Mesenchymal stem cell (in vitro differentiated cells and primary cell): ENCODE measurements at regions not wholly inside any gene's neighbourhood (a gene's known extent, or its start where the extent isn't known, plus 50 kb on each side); places are given as distances from the start of the nearest gene placed in this dataset.

Experiments
- DNase-seq: peaks from one replicate; pipeline ENCODE4 v3.0.0-alpha.2; 2013
- H2AFZ ChIP-seq: one replicate; pipeline ENCODE4 v1.6.1; 2013; ENCODE audit warnings: low read depth, mild to moderate bottlenecking, control low read depth, inconsistent platforms, low read length, moderate library complexity
- H2AK5ac ChIP-seq: 2 replicates; pipeline ENCODE4 v1.6.1; 2013; ENCODE audit warnings: low read length, moderate library complexity, mild to moderate bottlenecking, inconsistent platforms; ENCODE audit not compliant: severe bottlenecking
- H2BK120ac ChIP-seq: one replicate; pipeline ENCODE4 v1.6.1; 2013; ENCODE audit warnings: low read depth, mild to moderate bottlenecking, inconsistent platforms, low read length, moderate library complexity
- H2BK12ac ChIP-seq, 2 experiments: one replicate each; pipeline ENCODE4 v1.6.1; 2013; ENCODE audit warnings: inconsistent platforms in 2 of 2, low read length in 2 of 2, mild to moderate bottlenecking in 2 of 2, moderate library complexity in 2 of 2, control low read depth in 1 of 2
- H2BK15ac ChIP-seq: one replicate; pipeline ENCODE4 v1.6.1; 2013; ENCODE audit warnings: mild to moderate bottlenecking, low read depth, inconsistent platforms; ENCODE audit not compliant: poor library complexity, severe bottlenecking
- H2BK5ac ChIP-seq: 2 replicates; pipeline ENCODE4 v1.6.1; 2013; ENCODE audit warnings: low read depth, mild to moderate bottlenecking, low read length, control low read depth, inconsistent platforms; ENCODE audit not compliant: poor library complexity, severe bottlenecking
- H3K14ac ChIP-seq, 2 experiments: one replicate each; pipeline ENCODE4 v1.6.1; 2013; ENCODE audit warnings: inconsistent platforms in 2 of 2, low read length in 2 of 2, control low read depth in 1 of 2, mild to moderate bottlenecking in 1 of 2, moderate library complexity in 1 of 2
- H3K18ac ChIP-seq, 2 experiments: one replicate each; pipeline ENCODE4 v1.6.1; 2013; ENCODE audit warnings: inconsistent platforms in 2 of 2, low read length in 2 of 2, control low read depth in 1 of 2, low read depth in 1 of 2, mild to moderate bottlenecking in 1 of 2
- H3K23ac ChIP-seq, 2 experiments: one replicate each; pipeline ENCODE4 v1.6.1; 2013; ENCODE audit warnings: inconsistent platforms in 2 of 2, low read length in 2 of 2, mild to moderate bottlenecking in 2 of 2, moderate library complexity in 2 of 2, control low read depth in 1 of 2
- H3K27ac ChIP-seq: 2 replicates; pipeline ENCODE4 v1.5.1; 2013; ENCODE audit warnings: mild to moderate bottlenecking, moderate library complexity, low read length, control low read depth, inconsistent platforms; ENCODE audit not compliant: poor library complexity, severe bottlenecking
- H3K27me3 ChIP-seq, 2 experiments: 2 replicates each; pipeline versions ENCODE4 v1.6.1 to v1.7.0; 2013; ENCODE audit warnings: low read length in 2 of 2, mild to moderate bottlenecking in 2 of 2, moderate library complexity in 2 of 2, control low read depth in 1 of 2, inconsistent platforms in 1 of 2; ENCODE audit not compliant: control insufficient read depth in 1 of 2, insufficient read depth in 1 of 2
- H3K36me3 ChIP-seq, 2 experiments: 2 replicates each; pipeline versions ENCODE4 v1.6.1 to v1.7.0; 2013; ENCODE audit warnings: low read length in 2 of 2, control low read depth in 1 of 2, inconsistent platforms in 1 of 2, low read depth in 1 of 2, mild to moderate bottlenecking in 1 of 2; ENCODE audit not compliant: insufficient read depth in 2 of 2, control insufficient read depth in 1 of 2
- H3K4ac ChIP-seq, 2 experiments: one replicate each; pipeline ENCODE4 v1.6.1; 2013; ENCODE audit warnings: inconsistent platforms in 2 of 2, low read length in 2 of 2, mild to moderate bottlenecking in 2 of 2, moderate library complexity in 2 of 2, control low read depth in 1 of 2, low read depth in 1 of 2
- H3K4me1 ChIP-seq: 2 replicates; pipeline ENCODE4 v1.6.1; 2013; ENCODE audit warnings: low read depth, low read length, control low read depth; ENCODE audit not compliant: control insufficient read depth, insufficient read depth
- H3K4me2 ChIP-seq: 2 replicates; pipeline ENCODE4 v1.6.1; 2013; ENCODE audit warnings: low read length, mild to moderate bottlenecking, inconsistent platforms; ENCODE audit not compliant: poor library complexity, severe bottlenecking
- H3K4me3 ChIP-seq, 2 experiments: 2 replicates each; pipeline versions ENCODE4 v1.5.1 to v1.7.0; 2013; ENCODE audit warnings: low read length in 2 of 2, mild to moderate bottlenecking in 2 of 2, control low read depth in 1 of 2, low read depth in 1 of 2; ENCODE audit not compliant: insufficient read depth in 1 of 2
- H3K79me1 ChIP-seq: replicated peaks from 2 replicates; pipeline ENCODE4 v1.6.1; 2013; ENCODE audit warnings: mild to moderate bottlenecking, control low read depth, low read length, inconsistent platforms; ENCODE audit not compliant: poor library complexity, severe bottlenecking
- H3K9ac ChIP-seq: 2 replicates; pipeline ENCODE4 v1.7.0; 2013; ENCODE audit warnings: mild to moderate bottlenecking, low read length, moderate library complexity
- H3K9me3 ChIP-seq: 2 replicates; pipeline ENCODE4 v1.7.0; 2013; ENCODE audit warnings: mild to moderate bottlenecking, low read length; ENCODE audit not compliant: control insufficient read depth
- H4K8ac ChIP-seq: one replicate; pipeline ENCODE4 v1.6.1; 2013; ENCODE audit warnings: inconsistent platforms, mild to moderate bottlenecking, low read length, moderate library complexity
- H4K91ac ChIP-seq: one replicate; pipeline ENCODE4 v1.6.1; 2013; ENCODE audit warnings: mild to moderate bottlenecking, low read length, inconsistent platforms
- WGBS: methylation state at CpG from one replicate; pipeline ENCODE4 v1.1.7; 2013; ENCODE audit warnings: mixed read lengths; 5-methylcytosine and 5-hydroxymethylcytosine counted together

DNA sequence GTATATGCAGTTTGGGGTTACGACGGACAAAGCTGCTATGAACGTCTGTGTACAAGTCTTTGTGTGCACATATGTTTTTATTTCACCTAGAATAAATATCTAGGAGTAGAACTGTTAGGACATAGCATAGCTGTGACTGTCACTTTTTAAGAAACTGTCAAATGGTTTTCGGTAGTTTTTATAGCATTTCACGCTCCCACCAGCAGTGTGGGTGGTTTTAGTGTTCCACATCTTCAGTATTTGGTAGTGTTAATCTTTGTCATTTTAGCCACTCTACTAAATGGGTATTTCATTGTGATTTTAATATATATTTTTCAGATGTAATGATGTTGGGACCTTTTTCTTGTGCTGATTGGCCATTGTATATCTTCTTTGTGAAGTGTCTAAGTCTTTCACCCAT is 109.1 kb upstream of the BCAT1 start:
- H3K23ac ChIP-seq: no peak overlapping the region
- WGBS: 93% methylated on average over 5 of the region's 5 CpGs
- no peak overlapping the region for H3K14ac ChIP-seq
- no peaks in the 10 kb centered on the region for H3K9me3 ChIP-seq
- peaks cover 1% of the 10 kb centered on the region for H3K4me1 ChIP-seq
- H3K4ac ChIP-seq: no peak overlapping the region
- DNase-seq: no peak
- no peak overlapping the region for H3K9ac ChIP-seq
- no peak overlapping the region for H4K91ac ChIP-seq
- no peak overlapping the region for H2BK120ac ChIP-seq
- H4K8ac ChIP-seq: no peak overlapping the region
- H3K4me2 ChIP-seq: no peak overlapping the region
- H3K79me1 ChIP-seq: no peaks in the 10 kb centered on the region
- H2AFZ ChIP-seq: no peak overlapping the region
- H2AK5ac ChIP-seq: no peak overlapping the region
- no peak overlapping the region for H3K4me3 ChIP-seq
- no peak overlapping the region for H2BK12ac ChIP-seq
- H3K27me3 ChIP-seq: no peaks in the 10 kb centered on the region
- H3K27ac ChIP-seq: no peak overlapping the region
- H3K36me3 ChIP-seq: no peaks in the 10 kb centered on the region
- H3K18ac ChIP-seq: no peak overlapping the region
- H2BK15ac ChIP-seq: no peak overlapping the region
- H2BK5ac ChIP-seq: no peak overlapping the region

DNA sequence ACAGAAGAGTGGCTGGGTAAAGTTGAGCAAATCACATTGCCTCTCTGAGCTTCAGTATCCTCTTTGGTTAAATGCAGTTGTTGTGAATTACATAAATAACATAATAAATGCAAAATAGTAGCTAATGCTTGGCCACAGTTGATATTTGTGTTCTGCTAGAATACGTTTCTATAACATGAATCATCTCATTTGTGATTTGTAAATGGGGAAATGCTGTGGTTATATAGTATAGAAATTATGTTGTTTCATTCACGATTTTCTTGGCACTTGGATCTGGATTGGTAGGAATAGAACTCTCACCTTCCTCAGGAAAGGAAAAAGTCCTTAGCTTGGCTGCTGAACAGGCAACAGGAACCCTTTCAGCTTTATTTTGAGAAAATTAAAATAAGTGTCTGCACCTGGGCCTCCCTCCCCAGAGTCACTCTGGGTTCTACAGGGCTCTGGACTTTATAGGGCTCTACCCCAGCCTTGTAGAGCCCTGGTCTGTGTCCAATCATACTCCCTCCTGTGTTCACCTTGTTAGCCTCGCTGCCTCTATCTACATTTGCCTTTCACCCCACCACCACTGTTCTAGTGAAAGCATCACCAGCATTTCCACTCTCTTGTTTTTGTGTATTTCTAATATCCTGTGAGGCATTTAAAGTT is 107.7 kb upstream of the BCAT1 start:
- H3K27ac ChIP-seq: no peak overlapping the region
- no peak overlapping the region for H4K8ac ChIP-seq
- H3K27me3 ChIP-seq: no peaks in the 10 kb centered on the region
- H3K14ac ChIP-seq: no peak overlapping the region
- no peaks in the 10 kb centered on the region for H3K36me3 ChIP-seq
- H3K4me1 ChIP-seq: peaks cover 1% of the 10 kb centered on the region
- no peak overlapping the region for H3K18ac ChIP-seq
- no peak overlapping the region for H3K4ac ChIP-seq
- H3K9ac ChIP-seq: no peak overlapping the region
- H3K23ac ChIP-seq: no peak overlapping the region
- no peak overlapping the region for H2AK5ac ChIP-seq
- no peaks in the 10 kb centered on the region for H3K79me1 ChIP-seq
- DNase-seq: no peak
- no peak overlapping the region for H2AFZ ChIP-seq
- no peak overlapping the region for H2BK12ac ChIP-seq
- H2BK5ac ChIP-seq: no peak overlapping the region
- H2BK15ac ChIP-seq: no peak overlapping the region
- WGBS: 95% methylated on average over 2 of the region's 3 CpGs
- H3K4me3 ChIP-seq: no peak overlapping the region
- H4K91ac ChIP-seq: no peak overlapping the region
- no peak overlapping the region for H3K4me2 ChIP-seq
- H3K9me3 ChIP-seq: no peaks in the 10 kb centered on the region
- H2BK120ac ChIP-seq: no peak overlapping the region

DNA sequence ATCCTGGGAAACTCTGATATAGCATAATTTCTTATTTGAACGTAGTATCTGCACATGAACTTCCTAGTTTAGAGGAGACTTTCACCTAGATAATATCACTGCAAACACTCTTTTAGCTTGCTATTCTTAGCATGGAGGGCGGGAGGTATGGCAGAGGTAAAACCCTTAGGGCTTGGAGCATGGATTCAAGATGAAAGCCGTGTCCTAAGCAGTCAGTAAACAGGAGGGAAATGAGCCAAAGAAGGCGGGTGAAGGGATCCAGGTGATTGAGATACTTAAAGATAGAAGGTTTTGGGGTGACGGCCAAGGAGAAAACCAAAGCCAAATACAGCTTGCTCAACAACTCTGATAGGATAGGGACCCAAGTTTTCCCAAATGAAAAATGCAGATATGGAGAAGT is 107.1 kb upstream of the BCAT1 start:
- H3K18ac ChIP-seq: no peak overlapping the region
- no peak overlapping the region for H3K4me3 ChIP-seq
- H3K27ac ChIP-seq: no peak overlapping the region
- no peaks in the 10 kb centered on the region for H3K27me3 ChIP-seq
- H2BK15ac ChIP-seq: no peak overlapping the region
- H3K36me3 ChIP-seq: no peaks in the 10 kb centered on the region
- H2AFZ ChIP-seq: no peak overlapping the region
- no peaks in the 10 kb centered on the region for H3K79me1 ChIP-seq
- H4K8ac ChIP-seq: no peak overlapping the region
- no peak overlapping the region for H2BK5ac ChIP-seq
- no peak overlapping the region for H3K4me2 ChIP-seq
- WGBS: 78% methylated on average over 4 of the region's 5 CpGs
- H3K4ac ChIP-seq: no peak overlapping the region
- no peak overlapping the region for H4K91ac ChIP-seq
- H2BK120ac ChIP-seq: no peak overlapping the region
- DNase-seq: no peak
- no peak overlapping the region for H3K23ac ChIP-seq
- no peak overlapping the region for H2AK5ac ChIP-seq
- no peak overlapping the region for H2BK12ac ChIP-seq
- H3K9me3 ChIP-seq: no peaks in the 10 kb centered on the region
- no peak overlapping the region for H3K14ac ChIP-seq
- H3K4me1 ChIP-seq: peaks cover 1% of the 10 kb centered on the region
- H3K9ac ChIP-seq: no peak overlapping the region

DNA sequence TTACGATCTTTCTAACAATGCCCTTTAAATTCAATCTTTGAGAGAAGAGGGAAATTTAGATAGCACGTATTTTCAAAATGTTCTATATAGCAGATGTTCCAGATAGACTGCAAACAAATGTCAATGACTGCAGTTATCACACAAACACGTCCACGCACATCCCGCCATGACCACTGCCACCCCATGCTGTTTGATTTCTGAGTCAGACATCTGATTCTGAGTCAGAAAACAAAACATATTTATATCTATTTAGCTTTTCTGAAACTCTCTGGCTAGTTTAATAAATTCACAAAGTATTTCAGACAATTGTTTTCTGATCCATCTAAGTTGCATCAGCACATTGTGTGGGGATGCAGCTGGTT is 105.9 kb upstream of the BCAT1 start:
- Histone ChIP-seq H4K8ac (no peak overlapping the region), H3K9ac (no peak overlapping the region), H3K18ac (no peak overlapping the region), H3K4me3 (no peak overlapping the region), H2BK120ac (no peak overlapping the region), H2BK5ac (no peak overlapping the region), H3K14ac (no peak overlapping the region), H2BK12ac (no peak overlapping the region), H3K27me3 (no peaks in the 10 kb centered on the region), H3K4ac (no peak overlapping the region), H3K36me3 (no peaks in the 10 kb centered on the region), H3K79me1 (no peaks in the 10 kb centered on the region), H3K9me3 (no peaks in the 10 kb centered on the region), H3K4me2 (no peak overlapping the region), H2BK15ac (no peak overlapping the region), H4K91ac (no peak overlapping the region), H2AK5ac (no peak overlapping the region), H3K4me1 (peaks cover 1% of the 10 kb centered on the region), H2AFZ (no peak overlapping the region), H3K23ac (no peak overlapping the region), H3K27ac (no peak overlapping the region)
- DNase-seq: no peak
- WGBS: 94% methylated on average over 5 of the region's 5 CpGs
